ENCODE measurements at regions not wholly inside any gene's neighbourhood (a gene's known extent, or its start where the extent isn't known, plus 50 kb on each side); places are given as distances from the start of the nearest gene placed in this dataset.

DNA sequence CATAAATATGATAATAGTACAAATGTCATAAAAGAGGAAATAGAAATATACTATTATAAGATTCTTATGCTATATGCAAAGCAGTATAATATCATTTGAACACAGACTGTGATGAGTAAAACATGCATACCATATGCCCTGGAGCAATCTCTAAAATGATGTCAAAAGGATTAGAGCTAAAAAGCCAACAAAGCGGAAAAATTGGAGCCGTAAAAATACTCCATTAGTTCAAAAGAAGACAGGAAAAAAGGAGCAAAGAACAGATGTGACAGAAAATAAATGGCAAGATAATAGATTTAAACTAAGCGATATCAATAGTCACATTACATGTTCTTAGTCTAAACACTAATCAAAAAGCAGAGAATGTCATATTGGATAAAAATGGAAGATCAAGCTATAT lies 191.0 kb upstream of the PLPP4 start:
- TF ChIP-seq, protein P1, sequence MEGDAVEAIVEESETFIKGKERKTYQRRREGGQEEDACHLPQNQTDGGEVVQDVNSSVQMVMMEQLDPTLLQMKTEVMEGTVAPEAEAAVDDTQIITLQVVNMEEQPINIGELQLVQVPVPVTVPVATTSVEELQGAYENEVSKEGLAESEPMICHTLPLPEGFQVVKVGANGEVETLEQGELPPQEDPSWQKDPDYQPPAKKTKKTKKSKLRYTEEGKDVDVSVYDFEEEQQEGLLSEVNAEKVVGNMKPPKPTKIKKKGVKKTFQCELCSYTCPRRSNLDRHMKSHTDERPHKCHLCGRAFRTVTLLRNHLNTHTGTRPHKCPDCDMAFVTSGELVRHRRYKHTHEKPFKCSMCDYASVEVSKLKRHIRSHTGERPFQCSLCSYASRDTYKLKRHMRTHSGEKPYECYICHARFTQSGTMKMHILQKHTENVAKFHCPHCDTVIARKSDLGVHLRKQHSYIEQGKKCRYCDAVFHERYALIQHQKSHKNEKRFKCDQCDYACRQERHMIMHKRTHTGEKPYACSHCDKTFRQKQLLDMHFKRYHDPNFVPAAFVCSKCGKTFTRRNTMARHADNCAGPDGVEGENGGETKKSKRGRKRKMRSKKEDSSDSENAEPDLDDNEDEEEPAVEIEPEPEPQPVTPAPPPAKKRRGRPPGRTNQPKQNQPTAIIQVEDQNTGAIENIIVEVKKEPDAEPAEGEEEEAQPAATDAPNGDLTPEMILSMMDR (IDR thresholded peaks at IDR 0.05), result no peak
- TF ChIP-seq POLR2A (IDR thresholded peaks at IDR 0.05), result no peak
- no peak for TF ChIP-seq EP300 (IDR thresholded peaks at IDR 0.05)

Measured in tibial nerve (tissue), 4 donors.